Coronary artery (tissue), 2 donors: ENCODE measurements at regions not wholly inside any gene's neighbourhood (a gene's known extent, or its start where the extent isn't known, plus 50 kb on each side); places are given as distances from the start of the nearest gene placed in this dataset.

Experiments
- DNase-seq: peaks from one replicate; pipeline ENCODE4 v3.0.0-alpha.2; 2017; ENCODE audit warnings: low spot score
- H3K27ac ChIP-seq, 2 donors: fragments of 200-600 bp; sonication (generic); one replicate each; pipeline ENCODE4 v1.5.1; 2016 to 2019
- H3K4me3 ChIP-seq: fragments of 200-600 bp; sonication (generic); 2 replicates; pipeline ENCODE4 v1.5.1; 2016; ENCODE audit warnings: mild to moderate bottlenecking, moderate library complexity
- CTCF ChIP-seq: fragments of 200-600 bp; sonication (generic); IDR thresholded peaks from one replicate; pipeline ENCODE4 v1.5.1; 2019; ENCODE audit warnings: antibody characterized with exemption

- no peak for DNase-seq
- TF ChIP-seq CTCF = no peak
- H3K4me3 ChIP-seq = no peak overlapping the region
- H3K27ac ChIP-seq = no peak overlapping the region
Measured at GRCh38 chr4:136829280-136829679, 703.0 kb downstream of the PCDH18 start.

- DNase-seq = no peak
- no peak overlapping the region for H3K27ac ChIP-seq
- H3K4me3 ChIP-seq = no peak overlapping the region
- TF ChIP-seq CTCF = no peak
Measured at GRCh38 chr4:136823020-136823419, 709.3 kb downstream of the PCDH18 start.

GRCh38 chr4:136818811-136819330 is 713.4 kb downstream of the PCDH18 start:
- H3K4me3 ChIP-seq = no peak overlapping the region
- TF ChIP-seq CTCF = no peak
- no peak overlapping the region for H3K27ac ChIP-seq
- no peak for DNase-seq

GRCh38 chr4:136812100-136812880 is 720.0 kb downstream of the PCDH18 start:
- Histone ChIP-seq H3K4me3 (no peak overlapping the region), H3K27ac (no peak overlapping the region)
- TF ChIP-seq CTCF = no peak
- no peak for DNase-seq

- Histone ChIP-seq H3K4me3 (no peak overlapping the region), H3K27ac (no peak overlapping the region)
- DNase-seq = no peak
- TF ChIP-seq CTCF = no peak
Measured at GRCh38 chr4:136811496-136812077, 720.7 kb downstream of the PCDH18 start.

- no peak for DNase-seq
- H3K4me3 ChIP-seq = no peak overlapping the region
- TF ChIP-seq CTCF = no peak
- no peak overlapping the region for H3K27ac ChIP-seq
Measured at GRCh38 chr4:136810626-136811025, 721.7 kb downstream of the PCDH18 start.

GRCh38 chr4:136806844-136807243 is 725.5 kb downstream of the PCDH18 start:
- TF ChIP-seq CTCF = no peak
- no peak for DNase-seq
- H3K27ac ChIP-seq = no peak overlapping the region
- no peak overlapping the region for H3K4me3 ChIP-seq
